H9 (cell line): ENCODE measurements at regions not wholly inside any gene's neighbourhood (a gene's known extent, or its start where the extent isn't known, plus 50 kb on each side); places are given as distances from the start of the nearest gene placed in this dataset.

Experiments
- DNase-seq: peaks from one replicate; pipeline ENCODE4 v3.0.0-alpha.2; 2017
- H2AFZ ChIP-seq: one replicate; pipeline ENCODE4 v1.6.1; 2013; ENCODE audit warnings: mild to moderate bottlenecking, low read length, control low read depth, moderate library complexity
- H2AK5ac ChIP-seq: 2 replicates; pipeline ENCODE4 v1.6.1; 2013; ENCODE audit warnings: low read length, control low read depth, mixed read lengths; ENCODE audit not compliant: insufficient read length
- H2BK120ac ChIP-seq: one replicate; pipeline ENCODE4 v1.6.1; 2013; ENCODE audit warnings: low read depth, mild to moderate bottlenecking, low read length, control low read depth, inconsistent platforms; ENCODE audit not compliant: poor library complexity, severe bottlenecking
- H2BK12ac ChIP-seq: 2 replicates; pipeline ENCODE4 v1.6.1; 2013; ENCODE audit warnings: low read length, control low read depth, mixed read lengths, low read depth; ENCODE audit not compliant: insufficient read length
- H2BK15ac ChIP-seq: 2 replicates; pipeline ENCODE4 v1.6.1; 2013; ENCODE audit warnings: low read depth, low read length, control low read depth
- H2BK20ac ChIP-seq: one replicate; pipeline ENCODE4 v1.6.1; 2013; ENCODE audit warnings: low read depth, mild to moderate bottlenecking, low read length, control low read depth, inconsistent platforms; ENCODE audit not compliant: poor library complexity, severe bottlenecking
- H2BK5ac ChIP-seq: 2 replicates; pipeline ENCODE4 v1.6.1; 2013; ENCODE audit warnings: low read length, control low read depth, mixed read lengths; ENCODE audit not compliant: insufficient read length
- H3K14ac ChIP-seq: 2 replicates; pipeline ENCODE4 v1.6.1; 2013; ENCODE audit warnings: low read length, control low read depth; ENCODE audit not compliant: insufficient read depth
- H3K18ac ChIP-seq: 2 replicates; pipeline ENCODE4 v1.6.1; 2013; ENCODE audit warnings: low read depth, mild to moderate bottlenecking, mixed read lengths, low read length, control low read depth; ENCODE audit not compliant: insufficient read length
- H3K23ac ChIP-seq: 2 replicates; pipeline ENCODE4 v1.6.1; 2013; ENCODE audit warnings: low read length, control low read depth, mixed read lengths, low read depth; ENCODE audit not compliant: insufficient read length
- H3K23me2 ChIP-seq: 2 replicates; pipeline ENCODE4 v1.6.1; 2013; ENCODE audit warnings: low read depth, mild to moderate bottlenecking, mixed read lengths, low read length, control low read depth; ENCODE audit not compliant: insufficient read length, poor library complexity, severe bottlenecking
- H3K27ac ChIP-seq: 2 replicates; pipeline ENCODE4 v1.5.1; 2013; ENCODE audit warnings: low read length, control low read depth, mixed read lengths, low read depth; ENCODE audit not compliant: insufficient read length
- H3K27me3 ChIP-seq: 2 replicates; pipeline ENCODE4 v1.6.1; 2013; ENCODE audit warnings: low read length, control low read depth, inconsistent platforms; ENCODE audit not compliant: insufficient read depth
- H3K4ac ChIP-seq: 2 replicates; pipeline ENCODE4 v1.6.1; 2013; ENCODE audit warnings: low read depth, mild to moderate bottlenecking, control low read depth, inconsistent platforms, low read length, moderate library complexity
- H3K4me1 ChIP-seq: 2 replicates; pipeline ENCODE4 v1.6.1; 2013; ENCODE audit warnings: low read length, control low read depth, inconsistent platforms; ENCODE audit not compliant: insufficient read depth
- H3K4me2 ChIP-seq: 2 replicates; pipeline ENCODE4 v1.6.1; 2013; ENCODE audit warnings: low read length, control low read depth, mixed read lengths; ENCODE audit not compliant: insufficient read length, insufficient read depth
- H3K56ac ChIP-seq: 2 replicates; pipeline ENCODE4 v1.6.1; 2013; ENCODE audit warnings: low read depth, mild to moderate bottlenecking, mixed read lengths, low read length, control low read depth; ENCODE audit not compliant: insufficient read length
- H3K79me1 ChIP-seq: 2 replicates; pipeline ENCODE4 v1.6.1; 2013; ENCODE audit warnings: low read depth, mild to moderate bottlenecking, moderate library complexity, low read length, control low read depth, inconsistent platforms; ENCODE audit not compliant: insufficient read depth, poor library complexity, severe bottlenecking
- H3K79me2 ChIP-seq: 2 replicates; pipeline ENCODE4 v1.6.1; 2013; ENCODE audit warnings: low read length, control low read depth, inconsistent platforms; ENCODE audit not compliant: insufficient read depth
- H3K9ac ChIP-seq: 2 replicates; pipeline ENCODE4 v1.6.1; 2013; ENCODE audit warnings: low read length, control low read depth, mixed read lengths; ENCODE audit not compliant: insufficient read length; ENCODE audit errors: extremely low read depth
- H3K9me3 ChIP-seq: one replicate; pipeline ENCODE4 v1.6.1; 2013; ENCODE audit warnings: low read depth, low read length, inconsistent platforms; ENCODE audit not compliant: control insufficient read depth
- H3T11ph ChIP-seq: one replicate; pipeline ENCODE4 v1.6.1; 2013; ENCODE audit warnings: mild to moderate bottlenecking, low read length, control low read depth, inconsistent platforms
- H4K20me1 ChIP-seq: one replicate; pipeline ENCODE4 v1.6.1; 2013; ENCODE audit not compliant: control insufficient read depth, insufficient read length, insufficient read depth
- H4K5ac ChIP-seq: 2 replicates; pipeline ENCODE4 v1.6.1; 2013; ENCODE audit warnings: low read depth, mild to moderate bottlenecking, mixed read lengths, low read length, control low read depth; ENCODE audit not compliant: insufficient read length
- H4K8ac ChIP-seq: replicated peaks from 2 replicates; pipeline ENCODE4 v1.6.1; 2013; ENCODE audit warnings: low read length, control low read depth, mixed read lengths, low read depth; ENCODE audit not compliant: insufficient read length
- H4K91ac ChIP-seq: 2 replicates; pipeline ENCODE4 v1.6.1; 2013; ENCODE audit warnings: low read depth, mild to moderate bottlenecking, moderate library complexity, mixed read lengths, low read length, control low read depth; ENCODE audit not compliant: insufficient read length
- H3K27ac Mint-ChIP-seq, 3 experiments: 2 replicates in 2 of 3; 3 replicates in 1 of 3; pipeline ENCODE4 v1.8.0; 2020 to 2021; ENCODE audit warnings: mixed read lengths in 3 of 3, mild to moderate bottlenecking in 1 of 3, moderate library complexity in 1 of 3
- H3K27me3 Mint-ChIP-seq: 2 replicates; pipeline ENCODE4 v1.8.0; 2021; ENCODE audit warnings: low read depth, mild to moderate bottlenecking, moderate library complexity, mixed read lengths
- H3K36me3 Mint-ChIP-seq, 3 experiments: 2 replicates in 2 of 3; 3 replicates in 1 of 3; pipeline ENCODE4 v1.8.0; 2020 to 2021; ENCODE audit warnings: low read depth in 3 of 3, mixed read lengths in 3 of 3; ENCODE audit not compliant: insufficient read depth in 1 of 3
- H3K4me1 Mint-ChIP-seq, 2 experiments: 2 replicates each; pipeline ENCODE4 v1.8.0; 2020; ENCODE audit warnings: mixed read lengths in 2 of 2
- H3K4me3 Mint-ChIP-seq, 2 experiments: 2 replicates in 1 of 2; 3 replicates in 1 of 2; pipeline ENCODE4 v1.8.0; 2020 to 2021; ENCODE audit warnings: mild to moderate bottlenecking in 2 of 2, mixed read lengths in 2 of 2, moderate library complexity in 1 of 2
- H3K9me3 Mint-ChIP-seq, 2 experiments: 2 replicates in 1 of 2; 3 replicates in 1 of 2; pipeline ENCODE4 v1.8.0; 2020; ENCODE audit warnings: mild to moderate bottlenecking in 2 of 2, mixed read lengths in 2 of 2, moderate library complexity in 1 of 2
- WGBS: extraction: QIAGEN DNeasy Blood & Tissue Kit; methylation state at CpG from one replicate; pipeline ENCODE4 v1.1.7; 2013; ENCODE audit warnings: missing lambda C conversion rate, low lambda C conversion rate, mixed read lengths; ENCODE audit not compliant: insufficient read length; ENCODE audit errors: extremely low coverage; 5-methylcytosine and 5-hydroxymethylcytosine counted together
- TF ChIP-seq, protein P1 (sequence below): fragments of 200-600 bp; sonication (generic); conservative IDR thresholded peaks from 3 replicates; pipeline ENCODE4 v1.8.0; 2021; ENCODE audit warnings: antibody characterized with exemption, mild to moderate bottlenecking

DNA sequence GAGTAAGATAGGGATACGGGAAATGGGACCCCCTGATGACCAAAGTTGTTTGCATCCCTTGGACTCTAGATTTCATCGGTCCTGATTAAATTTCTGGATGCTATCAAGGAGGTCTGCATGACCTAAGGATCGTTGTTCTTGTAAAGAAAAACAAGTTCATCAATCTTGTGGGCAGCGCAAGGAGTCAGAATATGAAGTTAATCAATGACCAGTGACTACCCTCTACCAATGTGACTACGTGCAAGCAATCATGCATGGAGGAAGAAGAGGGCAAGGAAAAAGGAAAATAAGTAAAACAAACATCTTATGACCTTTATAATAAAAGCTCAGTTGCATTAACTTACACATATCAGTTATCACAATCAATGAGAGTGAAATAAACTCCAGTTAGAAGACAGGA, 139.7 kb downstream of the RTP4 start:
- Histone ChIP-seq H3K27ac (no peak overlapping the region), H2BK120ac (no peak overlapping the region), H2BK5ac (no peak overlapping the region), H3K27me3 (no peaks in the 10 kb centered on the region), H3K79me1 (no peaks in the 10 kb centered on the region), H4K20me1 (no peaks in the 10 kb centered on the region), H3T11ph (no peak overlapping the region), H3K23me2 (no peaks in the 10 kb centered on the region), H2AFZ (no peak overlapping the region), H2AK5ac (no peak overlapping the region), H3K4ac (no peak overlapping the region), H4K5ac (no peak overlapping the region), H3K9me3 (peaks cover 6% of the 10 kb centered on the region), H2BK20ac (no peak overlapping the region), H3K9ac (no peak overlapping the region), H3K14ac (no peak overlapping the region), H3K23ac (no peak overlapping the region), H4K91ac (no peak overlapping the region), H3K79me2 (no peaks in the 10 kb centered on the region), H3K18ac (no peak overlapping the region), H4K8ac (no peak overlapping the region), H3K4me2 (no peak overlapping the region), H2BK12ac (no peak overlapping the region), H3K4me1 (no peaks in the 10 kb centered on the region), H3K56ac (no peak overlapping the region), H2BK15ac (no peak overlapping the region)
- DNase-seq, result no peak
- TF ChIP-seq, protein P1, sequence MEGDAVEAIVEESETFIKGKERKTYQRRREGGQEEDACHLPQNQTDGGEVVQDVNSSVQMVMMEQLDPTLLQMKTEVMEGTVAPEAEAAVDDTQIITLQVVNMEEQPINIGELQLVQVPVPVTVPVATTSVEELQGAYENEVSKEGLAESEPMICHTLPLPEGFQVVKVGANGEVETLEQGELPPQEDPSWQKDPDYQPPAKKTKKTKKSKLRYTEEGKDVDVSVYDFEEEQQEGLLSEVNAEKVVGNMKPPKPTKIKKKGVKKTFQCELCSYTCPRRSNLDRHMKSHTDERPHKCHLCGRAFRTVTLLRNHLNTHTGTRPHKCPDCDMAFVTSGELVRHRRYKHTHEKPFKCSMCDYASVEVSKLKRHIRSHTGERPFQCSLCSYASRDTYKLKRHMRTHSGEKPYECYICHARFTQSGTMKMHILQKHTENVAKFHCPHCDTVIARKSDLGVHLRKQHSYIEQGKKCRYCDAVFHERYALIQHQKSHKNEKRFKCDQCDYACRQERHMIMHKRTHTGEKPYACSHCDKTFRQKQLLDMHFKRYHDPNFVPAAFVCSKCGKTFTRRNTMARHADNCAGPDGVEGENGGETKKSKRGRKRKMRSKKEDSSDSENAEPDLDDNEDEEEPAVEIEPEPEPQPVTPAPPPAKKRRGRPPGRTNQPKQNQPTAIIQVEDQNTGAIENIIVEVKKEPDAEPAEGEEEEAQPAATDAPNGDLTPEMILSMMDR, result no peak
- Mint-ChIP-seq H3K4me3 (no peak overlapping the region), H3K36me3 (peaks cover 14 to 16% (median 16%) of the 10 kb centered on the region in 3 experiments), H3K4me1 (peaks cover 16 to 30% of the 10 kb centered on the region in 2 experiments), H3K27me3 (no peaks in the 10 kb centered on the region; the same call in 1 of the 2 replicates), H3K9me3 (peaks cover 17 to 19% of the 10 kb centered on the region in 2 experiments), H3K27ac (no peak overlapping the region)
- no CpG with 5 or more reads among the region's 5 CpGs for WGBS
